Activated CD4-positive, alpha-beta T cell treated with anti-CD3 and anti-CD28 coated beads, Interleukin-2, amount 10 ng/mL, durations not matched to agents 7 days and 5 days (primary cell): ENCODE measurements at regions not wholly inside any gene's neighbourhood (a gene's known extent, or its start where the extent isn't known, plus 50 kb on each side); places are given as distances from the start of the nearest gene placed in this dataset.

Source experiments
- CTCF ChIA-PET: fragments of 350-600 bp; sonication (Branson Sonifier 250); formaldehyde crosslinking; loops from one replicate; lab custom pipeline; 2021; ENCODE audit warnings: antibody characterized with exemption; lab: Charles Lee
- POLR2A ChIA-PET: fragments of 350-600 bp; sonication (Branson Sonifier 250); formaldehyde crosslinking; loops from one replicate; lab custom pipeline; 2021; ENCODE audit warnings: antibody characterized with exemption; lab: Charles Lee
- DNase-seq: peaks from one replicate; pipeline ENCODE4 v3.0.0-alpha.2; 2020
- H3K27ac Mint-ChIP-seq: one replicate; pipeline ENCODE4 v1.8.0; 2021; ENCODE audit warnings: mild to moderate bottlenecking, moderate library complexity, mixed read lengths
- H3K27me3 Mint-ChIP-seq: one replicate; pipeline ENCODE4 v1.8.0; 2021; ENCODE audit warnings: mixed read lengths
- H3K36me3 Mint-ChIP-seq: one replicate; pipeline ENCODE4 v1.8.0; 2021; ENCODE audit warnings: low read depth, mixed read lengths
- H3K4me1 Mint-ChIP-seq: one replicate; pipeline ENCODE4 v1.8.0; 2021; ENCODE audit warnings: mixed read lengths
- H3K4me3 Mint-ChIP-seq: one replicate; pipeline ENCODE4 v1.8.0; 2021; ENCODE audit warnings: mild to moderate bottlenecking, moderate library complexity, mixed read lengths
- H3K9me3 Mint-ChIP-seq: one replicate; pipeline ENCODE4 v1.8.0; 2021; ENCODE audit warnings: mixed read lengths

GRCh38 chr16:6274351-6274750, 1058.3 kb upstream of the RBFOX1 start:
- POLR2A ChIA-PET = no interaction called here
- no peak overlapping the region for H3K27ac Mint-ChIP-seq
- DNase-seq = no peak

GRCh38 chr16:6267682-6268081, 1065.0 kb upstream of the RBFOX1 start:
- no peak overlapping the region for H3K4me3 Mint-ChIP-seq
- H3K9me3 Mint-ChIP-seq = peaks cover 15% of the 10 kb centered on the region
- H3K27ac Mint-ChIP-seq = no peak overlapping the region
- H3K27me3 Mint-ChIP-seq = no peaks in the 10 kb centered on the region
- ChIA-PET CTCF (no interaction called here), POLR2A (no interaction called here)
- H3K4me1 Mint-ChIP-seq = no peaks in the 10 kb centered on the region
- H3K36me3 Mint-ChIP-seq = no peaks in the 10 kb centered on the region
- no peak for DNase-seq

More at GRCh38 chr16:6274351-6274750, 1058.3 kb upstream of the RBFOX1 start:
- Mint-ChIP-seq H3K27me3 (no peaks in the 10 kb centered on the region), H3K9me3 (peaks cover 4% of the 10 kb centered on the region), H3K4me3 (no peak overlapping the region), H3K36me3 (no peaks in the 10 kb centered on the region), H3K4me1 (no peaks in the 10 kb centered on the region)
- CTCF ChIA-PET = no interaction called here

GRCh38 chr16:6266703-6267102, 1065.9 kb upstream of the RBFOX1 start:
- H3K27ac Mint-ChIP-seq = no peak overlapping the region
- no peaks in the 10 kb centered on the region for H3K36me3 Mint-ChIP-seq
- no peak overlapping the region for H3K4me3 Mint-ChIP-seq
- no peaks in the 10 kb centered on the region for H3K27me3 Mint-ChIP-seq
- CTCF ChIA-PET = no interaction called here
- H3K4me1 Mint-ChIP-seq = no peaks in the 10 kb centered on the region
- no peak for DNase-seq
- POLR2A ChIA-PET = no interaction called here
- peaks cover 15% of the 10 kb centered on the region for H3K9me3 Mint-ChIP-seq

- H3K36me3 Mint-ChIP-seq = no peaks in the 10 kb centered on the region
- CTCF ChIA-PET = interaction anchor here (0.6 kb wide), 1 partner anchor 120 kb away, joined by 3 read pairs; no protein-coding TSS in a partner anchor
- H3K4me3 Mint-ChIP-seq = no peak overlapping the region
- DNase-seq = no peak
- POLR2A ChIA-PET = no interaction called here
- H3K27ac Mint-ChIP-seq = no peak overlapping the region
- H3K27me3 Mint-ChIP-seq = no peaks in the 10 kb centered on the region
- no peaks in the 10 kb centered on the region for H3K4me1 Mint-ChIP-seq
- peaks cover 15% of the 10 kb centered on the region for H3K9me3 Mint-ChIP-seq
Measured at GRCh38 chr16:6265968-6266367, 1066.7 kb upstream of the RBFOX1 start.

- Mint-ChIP-seq H3K36me3 (no peaks in the 10 kb centered on the region), H3K9me3 (peaks cover 9% of the 10 kb centered on the region), H3K4me3 (no peak overlapping the region), H3K4me1 (no peaks in the 10 kb centered on the region), H3K27me3 (no peaks in the 10 kb centered on the region), H3K27ac (no peak overlapping the region)
- ChIA-PET CTCF (no interaction called here), POLR2A (no interaction called here)
- no peak for DNase-seq
Measured at GRCh38 chr16:6258056-6258455, 1074.6 kb upstream of the RBFOX1 start.

GRCh38 chr16:6252541-6252940, 1080.1 kb upstream of the RBFOX1 start:
- no peaks in the 10 kb centered on the region for H3K4me1 Mint-ChIP-seq
- no peak overlapping the region for H3K27ac Mint-ChIP-seq
- H3K4me3 Mint-ChIP-seq = no peak overlapping the region
- DNase-seq = no peak
- ChIA-PET CTCF (no interaction called here), POLR2A (no interaction called here)
- H3K9me3 Mint-ChIP-seq = peaks cover 5% of the 10 kb centered on the region
- no peaks in the 10 kb centered on the region for H3K36me3 Mint-ChIP-seq
- no peaks in the 10 kb centered on the region for H3K27me3 Mint-ChIP-seq

GRCh38 chr16:6250511-6250910, 1082.1 kb upstream of the RBFOX1 start:
- DNase-seq = no peak
- Mint-ChIP-seq H3K9me3 (peaks cover 8% of the 10 kb centered on the region), H3K4me3 (no peak overlapping the region), H3K27me3 (no peaks in the 10 kb centered on the region), H3K36me3 (no peaks in the 10 kb centered on the region), H3K4me1 (no peaks in the 10 kb centered on the region), H3K27ac (no peak overlapping the region)
- ChIA-PET POLR2A (no interaction called here), CTCF (no interaction called here)

- Mint-ChIP-seq H3K27me3 (no peaks in the 10 kb centered on the region), H3K9me3 (peaks cover 10% of the 10 kb centered on the region), H3K4me1 (no peaks in the 10 kb centered on the region), H3K27ac (no peak overlapping the region), H3K4me3 (no peak overlapping the region), H3K36me3 (no peaks in the 10 kb centered on the region)
- no peak for DNase-seq
- POLR2A ChIA-PET = no interaction called here
- CTCF ChIA-PET = no interaction called here
Measured at GRCh38 chr16:6249863-6250262, 1082.8 kb upstream of the RBFOX1 start.

GRCh38 chr16:6248199-6248598, 1084.4 kb upstream of the RBFOX1 start:
- no peak overlapping the region for H3K4me3 Mint-ChIP-seq
- H3K36me3 Mint-ChIP-seq = no peaks in the 10 kb centered on the region
- ChIA-PET POLR2A (no interaction called here), CTCF (no interaction called here)
- no peak for DNase-seq
- no peaks in the 10 kb centered on the region for H3K4me1 Mint-ChIP-seq
- no peaks in the 10 kb centered on the region for H3K27me3 Mint-ChIP-seq
- peaks cover 10% of the 10 kb centered on the region for H3K9me3 Mint-ChIP-seq
- no peak overlapping the region for H3K27ac Mint-ChIP-seq

GRCh38 chr16:6247775-6248174, 1084.9 kb upstream of the RBFOX1 start:
- Mint-ChIP-seq H3K9me3 (peaks cover 10% of the 10 kb centered on the region), H3K36me3 (no peaks in the 10 kb centered on the region), H3K4me3 (no peak overlapping the region), H3K4me1 (no peaks in the 10 kb centered on the region), H3K27ac (no peak overlapping the region), H3K27me3 (no peaks in the 10 kb centered on the region)
- no peak for DNase-seq
- ChIA-PET POLR2A (no interaction called here), CTCF (no interaction called here)

- DNase-seq = no peak
Measured at GRCh38 chr16:6247150-6247549, 1085.5 kb upstream of the RBFOX1 start.

GRCh38 chr16:6246266-6246665, 1086.4 kb upstream of the RBFOX1 start:
- Mint-ChIP-seq H3K27me3 (no peaks in the 10 kb centered on the region), H3K4me1 (no peaks in the 10 kb centered on the region), H3K27ac (no peak overlapping the region), H3K9me3 (peaks cover 10% of the 10 kb centered on the region), H3K4me3 (no peak overlapping the region), H3K36me3 (no peaks in the 10 kb centered on the region)
- ChIA-PET POLR2A (no interaction called here), CTCF (no interaction called here)
- DNase-seq = no peak

More at GRCh38 chr16:6247150-6247549, 1085.5 kb upstream of the RBFOX1 start:
- ChIA-PET CTCF (no interaction called here), POLR2A (no interaction called here)
- Mint-ChIP-seq H3K27ac (no peak overlapping the region), H3K4me3 (no peak overlapping the region), H3K36me3 (no peaks in the 10 kb centered on the region), H3K27me3 (no peaks in the 10 kb centered on the region), H3K9me3 (peaks cover 10% of the 10 kb centered on the region), H3K4me1 (no peaks in the 10 kb centered on the region)

GRCh38 chr16:6232056-6232455, 1100.6 kb upstream of the RBFOX1 start:
- Mint-ChIP-seq H3K9me3 (peaks cover 6% of the 10 kb centered on the region), H3K4me1 (no peaks in the 10 kb centered on the region), H3K27ac (no peak overlapping the region), H3K27me3 (no peaks in the 10 kb centered on the region), H3K36me3 (no peaks in the 10 kb centered on the region), H3K4me3 (no peak overlapping the region)
- DNase-seq = no peak
- POLR2A ChIA-PET = no interaction called here
- CTCF ChIA-PET = no interaction called here

- H3K9me3 Mint-ChIP-seq = peaks cover 6% of the 10 kb centered on the region
- ChIA-PET POLR2A (no interaction called here), CTCF (no interaction called here)
- no peaks in the 10 kb centered on the region for H3K36me3 Mint-ChIP-seq
- no peak overlapping the region for H3K4me3 Mint-ChIP-seq
- no peaks in the 10 kb centered on the region for H3K4me1 Mint-ChIP-seq
- no peak for DNase-seq
- H3K27ac Mint-ChIP-seq = no peak overlapping the region
- no peaks in the 10 kb centered on the region for H3K27me3 Mint-ChIP-seq
Measured at GRCh38 chr16:6231398-6231797, 1101.2 kb upstream of the RBFOX1 start.
